CD8-positive, alpha-beta memory T cell (primary cell): ENCODE measurements at regions not wholly inside any gene's neighbourhood (a gene's known extent, or its start where the extent isn't known, plus 50 kb on each side); places are given as distances from the start of the nearest gene placed in this dataset.
"Not testable (repeated sequence)": the region's sequence is repeated elsewhere in the genome, so short reads cannot be mapped to it uniquely, and the experiment has no call there.

ENCODE experiments used
- CTCF ChIA-PET: fragments of 350-600 bp; sonication (Branson Sonifier 250); formaldehyde crosslinking; loops from one replicate; lab custom pipeline; 2021; ENCODE audit warnings: antibody characterized with exemption; lab: Charles Lee
- POLR2A ChIA-PET: fragments of 350-600 bp; sonication (Branson Sonifier 250); formaldehyde crosslinking; loops from one replicate; lab custom pipeline; 2021; ENCODE audit warnings: antibody characterized with exemption; lab: Charles Lee
- DNase-seq, 5 donors: peaks; one replicate each; pipeline versions ENCODE4 v3.0.0 to v3.0.0-alpha.2; 2020 to 2022; ENCODE audit warnings: mixed read lengths in 1 of 5
- H3K27ac ChIP-seq: one replicate; pipeline ENCODE4 v1.7.0; 2013; ENCODE audit warnings: low read depth, mild to moderate bottlenecking, low read length, moderate library complexity
- H3K27me3 ChIP-seq: 2 replicates; pipeline ENCODE4 v1.7.0; 2013; ENCODE audit warnings: low read length, mild to moderate bottlenecking; ENCODE audit not compliant: insufficient read depth, poor library complexity, severe bottlenecking
- H3K36me3 ChIP-seq: 2 replicates; pipeline ENCODE4 v1.7.0; 2013; ENCODE audit warnings: mild to moderate bottlenecking, low read length, moderate library complexity; ENCODE audit not compliant: insufficient read depth
- H3K4me1 ChIP-seq: 2 replicates; pipeline ENCODE4 v1.7.0; 2013; ENCODE audit warnings: mild to moderate bottlenecking, low read length, moderate library complexity; ENCODE audit not compliant: insufficient read depth
- H3K4me3 ChIP-seq: 2 replicates; pipeline ENCODE4 v1.7.0; 2013; ENCODE audit warnings: mild to moderate bottlenecking, low read length
- H3K9me3 ChIP-seq: 2 replicates; pipeline ENCODE4 v1.7.0; 2013; ENCODE audit warnings: mild to moderate bottlenecking, low read length
- H3K27ac Mint-ChIP-seq, 8 donors: one replicate each; pipeline ENCODE4 v1.8.0; 2020 to 2021; ENCODE audit warnings: mixed read lengths in 8 of 8, mild to moderate bottlenecking in 6 of 8, inconsistent platforms in 3 of 8, moderate library complexity in 3 of 8
- H3K27me3 Mint-ChIP-seq, 2 donors: one replicate each; pipeline ENCODE4 v1.8.0; 2020 to 2021; ENCODE audit warnings: mixed read lengths in 2 of 2, mild to moderate bottlenecking in 1 of 2, moderate library complexity in 1 of 2
- H3K36me3 Mint-ChIP-seq, 3 donors: one replicate each; pipeline ENCODE4 v1.8.0; 2020 to 2021; ENCODE audit warnings: mixed read lengths in 3 of 3, inconsistent platforms in 1 of 3, mild to moderate bottlenecking in 1 of 3
- H3K4me1 Mint-ChIP-seq, 3 donors: one replicate each; pipeline ENCODE4 v1.8.0; 2020 to 2021; ENCODE audit warnings: mixed read lengths in 3 of 3, inconsistent platforms in 1 of 3, mild to moderate bottlenecking in 1 of 3
- H3K4me3 Mint-ChIP-seq, 7 donors: one replicate each; pipeline ENCODE4 v1.8.0; 2020 to 2021; ENCODE audit warnings: mixed read lengths in 7 of 7, mild to moderate bottlenecking in 6 of 7, moderate library complexity in 4 of 7, inconsistent platforms in 2 of 7
- H3K9me3 Mint-ChIP-seq, 5 donors: one replicate each; pipeline ENCODE4 v1.8.0; 2020 to 2022; ENCODE audit warnings: mixed read lengths in 5 of 5, mild to moderate bottlenecking in 3 of 5, moderate library complexity in 2 of 5, inconsistent platforms in 1 of 5

DNA sequence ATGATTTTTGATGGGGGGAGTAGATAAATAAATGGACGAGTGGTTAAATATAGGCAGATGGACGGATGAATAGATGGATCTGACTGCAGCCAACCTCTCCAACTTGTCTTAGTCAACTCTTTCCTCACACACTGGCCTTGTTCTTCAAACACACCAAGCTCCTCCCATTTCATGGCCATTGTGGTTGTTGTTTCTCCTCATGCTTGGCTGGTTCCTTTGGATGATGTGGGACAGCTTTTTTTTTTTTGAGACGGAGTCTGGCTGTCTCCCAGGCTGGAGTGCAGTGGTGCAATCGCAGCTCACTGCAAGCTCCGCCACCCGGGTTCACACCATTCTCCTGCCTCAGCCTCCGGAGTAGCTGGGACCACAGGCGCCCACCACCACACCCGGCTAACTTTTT, 155.2 kb downstream of the ZNF281 start:
- H3K27me3 ChIP-seq, H3K9me3 ChIP-seq, H3K4me1 Mint-ChIP-seq, H3K4me3 Mint-ChIP-seq, H3K27ac ChIP-seq, H3K36me3 ChIP-seq, H3K4me3 ChIP-seq, H3K9me3 Mint-ChIP-seq, DNase-seq, H3K36me3 Mint-ChIP-seq, CTCF ChIA-PET, H3K4me1 ChIP-seq, POLR2A ChIA-PET, H3K27ac Mint-ChIP-seq: not testable (repeated sequence)
- H3K27me3 Mint-ChIP-seq, result peaks cover 6 to 12% of the 10 kb centered on the region in 2 donors

DNA sequence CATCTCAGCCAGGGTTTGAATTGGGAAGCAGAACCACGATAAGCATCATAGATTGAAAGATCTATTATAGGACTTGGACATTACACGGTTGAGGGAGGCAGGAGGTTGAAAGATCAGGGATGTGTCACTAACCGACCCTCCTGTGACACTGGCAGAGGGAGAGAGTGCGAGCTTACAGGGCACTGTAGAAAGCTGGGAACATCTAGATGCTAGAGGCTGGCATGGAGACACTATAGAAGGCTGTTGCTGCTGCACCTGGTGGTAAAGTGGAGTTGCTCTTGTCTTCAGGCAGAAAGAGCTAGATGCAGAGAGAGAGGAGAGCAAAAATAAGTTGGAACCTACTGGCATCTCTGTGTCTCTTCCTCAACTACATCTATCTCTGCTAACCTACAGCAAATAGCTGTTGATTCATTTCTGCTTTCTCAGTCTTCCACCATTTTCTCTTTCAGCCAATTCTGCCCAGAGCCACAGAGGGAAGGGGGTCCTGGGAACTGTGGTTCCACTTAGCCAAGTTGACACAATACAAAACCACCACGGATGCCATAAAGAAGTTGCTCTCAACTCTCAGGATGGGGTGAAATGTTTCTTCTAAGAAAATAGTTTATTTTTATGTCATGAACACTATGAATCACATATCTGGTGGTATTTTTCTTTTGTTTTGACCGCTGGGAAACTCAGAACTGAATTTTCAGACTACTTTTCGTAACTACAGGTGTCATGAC, 155.9 kb downstream of the ZNF281 start:
- DNase-seq, result no peak
- Mint-ChIP-seq H3K4me3 (no peak overlapping the region), H3K36me3 (no peaks in the 10 kb centered on the region), H3K4me1 (no peaks in the 10 kb centered on the region), H3K9me3 (no peaks in the 10 kb centered on the region), H3K27me3 (peaks cover 6 to 8% of the 10 kb centered on the region in 2 donors), H3K27ac (no peak overlapping the region)
- Histone ChIP-seq H3K27ac (no peak overlapping the region), H3K36me3 (no peaks in the 10 kb centered on the region), H3K27me3 (no peaks in the 10 kb centered on the region), H3K4me1 (no peaks in the 10 kb centered on the region), H3K4me3 (no peak overlapping the region), H3K9me3 (no peaks in the 10 kb centered on the region)
- ChIA-PET CTCF (no interaction called here), POLR2A (no interaction called here)

DNA sequence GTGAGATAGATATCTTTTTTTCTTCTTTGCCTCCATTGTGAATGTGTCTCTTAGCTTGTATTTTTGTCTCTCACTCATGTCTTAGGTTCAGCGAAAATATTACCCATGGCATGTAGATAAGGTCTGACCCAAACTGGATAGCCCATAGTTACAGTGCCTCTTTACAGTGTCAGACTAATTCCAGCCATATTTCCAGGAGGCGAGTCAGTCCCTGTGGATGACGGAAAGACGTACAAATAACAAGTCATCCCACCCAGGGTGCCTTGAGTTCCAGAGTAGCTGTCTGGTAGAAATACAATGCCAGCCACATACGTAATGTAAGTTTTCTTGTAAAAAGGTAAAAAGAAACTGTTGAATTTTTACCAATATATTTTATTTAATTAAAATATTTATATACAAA, 157.3 kb downstream of the ZNF281 start:
- Mint-ChIP-seq H3K27me3 (peaks cover 6 to 12% of the 10 kb centered on the region in 2 donors), H3K36me3 (no peaks in the 10 kb centered on the region), H3K27ac (no peak overlapping the region), H3K4me1 (no peaks in the 10 kb centered on the region), H3K4me3 (no peak overlapping the region), H3K9me3 (no peaks in the 10 kb centered on the region)
- DNase-seq, result no peak
- Histone ChIP-seq H3K27me3 (no peaks in the 10 kb centered on the region), H3K4me3 (no peak overlapping the region), H3K27ac (no peak overlapping the region), H3K4me1 (no peaks in the 10 kb centered on the region), H3K36me3 (no peaks in the 10 kb centered on the region), H3K9me3 (no peaks in the 10 kb centered on the region)
- POLR2A ChIA-PET, result no interaction called here
- CTCF ChIA-PET, result no interaction called here

DNA sequence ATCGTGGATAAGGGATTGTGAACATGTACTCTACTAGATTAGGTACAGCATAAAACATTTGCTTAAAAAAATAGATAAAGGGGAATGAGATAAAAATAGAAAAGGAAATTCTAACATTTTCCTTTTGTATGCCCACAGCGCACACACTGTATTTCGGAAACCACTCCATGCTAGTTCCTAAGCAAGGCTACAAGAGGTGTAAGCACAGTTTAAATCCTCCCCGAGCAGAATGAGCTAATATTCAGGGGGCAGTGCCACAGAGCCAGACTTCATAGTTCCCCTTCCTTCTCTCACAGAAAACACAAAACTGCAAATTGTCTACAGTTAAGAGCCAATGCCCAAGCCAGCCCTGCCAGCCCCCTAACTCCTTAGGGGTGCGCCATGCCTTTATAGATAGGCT, 159.4 kb downstream of the ZNF281 start:
- Histone ChIP-seq H3K36me3 (no peaks in the 10 kb centered on the region), H3K4me1 (no peaks in the 10 kb centered on the region), H3K27me3 (no peaks in the 10 kb centered on the region), H3K27ac (no peak overlapping the region), H3K9me3 (no peaks in the 10 kb centered on the region), H3K4me3 (no peak overlapping the region)
- Mint-ChIP-seq H3K27me3 (peaks cover 6 to 12% of the 10 kb centered on the region in 2 donors), H3K36me3 (no peaks in the 10 kb centered on the region), H3K4me1 (no peaks in the 10 kb centered on the region), H3K4me3 (no peak overlapping the region), H3K27ac (peak overlapping the region in 1 of 8 donors; percentile 41), H3K9me3 (no peaks in the 10 kb centered on the region)
- no peak for DNase-seq
- ChIA-PET POLR2A (interaction anchor here (0.6 kb wide), 1 partner anchor 249 kb away, joined by 4 read pairs; no protein-coding TSS in a partner anchor), CTCF (no interaction called here)

DNA sequence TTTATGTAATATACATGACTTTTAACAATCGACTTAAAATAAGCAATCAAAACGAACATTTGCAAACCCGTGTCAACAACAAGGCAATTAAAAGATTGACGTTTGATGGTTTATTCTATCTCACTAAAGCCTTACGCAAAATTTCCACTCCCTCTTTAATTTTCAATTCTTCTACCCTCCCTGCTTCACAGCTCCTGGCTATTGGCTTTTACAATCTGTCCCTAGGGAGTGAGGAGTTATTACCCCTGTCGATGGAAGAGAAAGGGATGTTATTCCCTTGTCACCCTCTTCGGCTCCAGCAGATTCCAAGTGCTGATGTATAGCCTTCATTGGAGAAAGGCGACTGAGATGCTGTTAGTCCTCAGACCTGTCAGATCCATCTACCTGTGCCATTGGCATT, 161.3 kb downstream of the ZNF281 start:
- H3K27ac ChIP-seq, result no peak overlapping the region
- H3K4me3 Mint-ChIP-seq, result no peak overlapping the region

DNA sequence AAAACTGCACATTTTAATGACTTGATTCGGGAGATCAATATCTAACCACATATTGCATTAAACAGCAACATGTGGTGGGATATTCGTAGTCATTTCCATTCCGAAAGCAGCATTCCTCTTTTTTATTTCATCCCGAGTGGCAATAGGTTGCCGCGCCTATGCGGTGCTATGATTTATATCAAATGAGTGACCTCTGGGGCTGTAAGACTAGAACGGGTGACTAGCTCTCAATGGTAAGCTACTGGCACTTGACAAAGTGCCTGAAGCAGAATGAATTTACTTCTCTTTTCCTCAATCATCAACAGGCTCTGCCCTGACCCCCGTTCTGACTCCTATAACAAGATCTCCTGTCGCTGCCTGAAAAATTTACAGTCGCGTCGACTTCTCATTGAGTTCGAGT, 162.3 kb downstream of the ZNF281 start:
- Mint-ChIP-seq H3K9me3 (no peaks in the 10 kb centered on the region), H3K27ac (no peak overlapping the region), H3K27me3 (peaks cover 4 to 31% of the 10 kb centered on the region in 2 donors), H3K4me1 (no peaks in the 10 kb centered on the region), H3K36me3 (no peaks in the 10 kb centered on the region), H3K4me3 (no peak overlapping the region)
- H3K27ac ChIP-seq, result no peak overlapping the region
- no peaks in the 10 kb centered on the region for H3K27me3 ChIP-seq
- no peaks in the 10 kb centered on the region for H3K4me1 ChIP-seq
- H3K4me3 ChIP-seq, result no peak overlapping the region
- ChIA-PET CTCF (no interaction called here), POLR2A (no interaction called here)
- no peaks in the 10 kb centered on the region for H3K9me3 ChIP-seq
- H3K36me3 ChIP-seq, result no peaks in the 10 kb centered on the region
- no peak for DNase-seq

More for the DNA sequence above, 161.3 kb downstream of the ZNF281 start:
- ChIA-PET CTCF (interaction anchor here (0.7 kb wide), 1 partner anchor 30 kb away, joined by 3 read pairs; no protein-coding TSS in a partner anchor), POLR2A (no interaction called here)
- H3K4me3 ChIP-seq, result no peak overlapping the region
- H3K36me3 ChIP-seq, result no peaks in the 10 kb centered on the region
- Mint-ChIP-seq H3K27me3 (peaks cover 2 to 22% of the 10 kb centered on the region in 2 donors), H3K9me3 (no peaks in the 10 kb centered on the region), H3K4me1 (no peaks in the 10 kb centered on the region), H3K27ac (no peak overlapping the region), H3K36me3 (no peaks in the 10 kb centered on the region)
- H3K27me3 ChIP-seq, result no peaks in the 10 kb centered on the region
- H3K4me1 ChIP-seq, result no peaks in the 10 kb centered on the region
- no peak for DNase-seq
- no peaks in the 10 kb centered on the region for H3K9me3 ChIP-seq

DNA sequence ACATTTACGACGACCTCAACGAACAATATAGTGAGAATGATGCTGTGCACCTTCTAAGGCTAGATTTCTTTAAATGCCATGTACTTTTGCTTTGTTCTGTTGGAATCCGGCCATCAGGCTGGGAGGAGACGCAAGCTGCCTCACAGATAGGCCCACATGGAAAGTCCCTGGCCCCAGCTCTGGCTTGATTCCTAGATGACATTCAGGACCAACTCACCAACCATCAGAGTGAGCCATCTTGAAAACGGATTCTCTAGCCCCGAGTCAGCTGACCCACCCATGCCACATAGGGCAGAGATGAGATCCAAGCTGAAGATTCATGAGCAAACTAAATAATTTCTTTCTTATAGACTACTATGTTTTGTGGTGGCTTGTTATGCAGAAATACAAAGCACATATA, 164.4 kb downstream of the ZNF281 start:
- Histone ChIP-seq H3K27ac (no peak overlapping the region), H3K27me3 (no peaks in the 10 kb centered on the region), H3K9me3 (no peaks in the 10 kb centered on the region), H3K4me3 (no peak overlapping the region), H3K4me1 (no peaks in the 10 kb centered on the region), H3K36me3 (no peaks in the 10 kb centered on the region)
- no peaks in the 10 kb centered on the region for H3K9me3 Mint-ChIP-seq
- H3K27ac Mint-ChIP-seq, result no peak overlapping the region
- H3K36me3 Mint-ChIP-seq, result no peaks in the 10 kb centered on the region
- H3K27me3 Mint-ChIP-seq, result peaks cover 2 to 46% of the 10 kb centered on the region in 2 donors
- H3K4me3 Mint-ChIP-seq, result no peak overlapping the region
- H3K4me1 Mint-ChIP-seq, result peaks cover 0 to 6% (median 0%) of the 10 kb centered on the region in 3 donors
- POLR2A ChIA-PET, result no interaction called here
- DNase-seq, result no peak
- CTCF ChIA-PET, result interaction anchor here (0.8 kb wide), 1 partner anchor 20 kb away, joined by 3 read pairs; no protein-coding TSS in a partner anchor

DNA sequence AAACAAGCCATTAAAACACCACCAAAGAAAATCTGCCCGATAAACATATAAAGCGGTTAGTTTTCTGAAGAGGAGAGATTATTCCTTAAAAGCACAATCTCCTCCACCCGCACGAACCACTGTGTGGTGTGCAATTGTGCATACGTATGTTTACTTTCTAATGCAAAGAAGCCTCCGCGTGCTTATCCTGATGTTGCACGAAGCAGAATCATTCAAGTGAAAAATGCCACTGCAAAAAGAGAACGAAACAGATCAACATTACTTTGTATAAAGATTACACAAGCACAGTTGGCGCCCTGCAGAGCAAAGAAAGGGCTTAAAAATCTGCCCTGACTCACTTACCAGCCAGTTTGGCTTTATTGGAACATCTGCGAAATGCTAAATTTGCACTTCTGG, 166.8 kb downstream of the ZNF281 start:
- peaks cover 2 to 55% of the 10 kb centered on the region in 2 donors for H3K27me3 Mint-ChIP-seq
- CTCF ChIA-PET, result no interaction called here

More for the DNA sequence above, 166.8 kb downstream of the ZNF281 start:
- Mint-ChIP-seq H3K9me3 (no peaks in the 10 kb centered on the region), H3K27ac (peak overlapping the region in 1 of 8 donors; percentile 11), H3K4me1 (peaks cover 0 to 6% (median 0%) of the 10 kb centered on the region in 3 donors), H3K36me3 (no peaks in the 10 kb centered on the region), H3K4me3 (no peak overlapping the region)
- no peak overlapping the region for H3K27ac ChIP-seq
- no peaks in the 10 kb centered on the region for H3K9me3 ChIP-seq
- no peaks in the 10 kb centered on the region for H3K4me1 ChIP-seq
- no peak for DNase-seq
- POLR2A ChIA-PET, result no interaction called here
- H3K36me3 ChIP-seq, result no peaks in the 10 kb centered on the region
- no peak overlapping the region for H3K4me3 ChIP-seq
- H3K27me3 ChIP-seq, result no peaks in the 10 kb centered on the region
